ENCODE measurements at regions not wholly inside any gene's neighbourhood (a gene's known extent, or its start where the extent isn't known, plus 50 kb on each side); places are given as distances from the start of the nearest gene placed in this dataset.

DNA sequence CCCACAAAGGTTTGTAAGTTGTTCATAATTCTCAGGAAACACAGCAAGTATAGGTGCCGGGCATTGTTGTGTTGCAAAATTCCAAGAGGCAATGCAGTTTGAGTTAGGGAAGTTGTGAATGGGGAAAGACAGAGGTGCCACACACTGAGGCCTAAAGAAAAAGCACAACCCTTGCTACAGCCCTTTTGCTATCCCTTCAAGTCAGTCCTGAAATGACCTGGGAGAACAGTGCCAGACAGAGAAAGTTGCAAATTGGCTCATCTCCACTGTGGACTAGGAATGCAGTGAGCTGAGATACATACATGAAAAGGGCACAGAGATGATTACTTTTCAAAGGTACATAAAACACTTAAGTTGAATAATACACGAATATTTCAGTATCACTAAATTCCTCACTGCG, 213.3 kb upstream of the TMTC1 start:
- DNase-seq (ENCODE audit: low read depth in 2 of 3, low spot score in 2 of 3): no peak

GRCh38 chr12:29992366-29992765, 208.6 kb upstream of the TMTC1 start:
- DNase-seq (ENCODE audit: low read depth in 2 of 3, low spot score in 2 of 3): no peak

DNA sequence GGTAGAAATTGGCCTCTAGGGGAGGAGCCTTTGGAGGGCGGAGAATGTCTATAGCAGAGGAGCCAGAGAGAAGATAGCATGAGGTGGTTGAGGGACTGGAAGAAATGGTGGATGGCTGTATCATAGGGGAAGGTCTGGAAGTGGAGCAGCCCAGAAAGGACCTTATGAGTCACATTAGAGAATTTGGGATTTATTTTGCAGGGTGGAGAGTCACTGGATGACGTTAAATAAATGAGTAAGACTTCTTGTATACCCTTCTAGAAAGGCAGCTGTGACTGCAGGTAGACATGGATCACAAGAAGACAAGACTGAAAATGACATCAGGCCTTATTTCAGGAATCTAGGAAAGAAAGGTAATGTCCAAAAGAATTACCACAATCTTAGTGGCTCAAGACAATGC, 208.2 kb upstream of the TMTC1 start:
- DNase-seq (ENCODE audit: low read depth in 2 of 3, low spot score in 2 of 3): no peak

DNA sequence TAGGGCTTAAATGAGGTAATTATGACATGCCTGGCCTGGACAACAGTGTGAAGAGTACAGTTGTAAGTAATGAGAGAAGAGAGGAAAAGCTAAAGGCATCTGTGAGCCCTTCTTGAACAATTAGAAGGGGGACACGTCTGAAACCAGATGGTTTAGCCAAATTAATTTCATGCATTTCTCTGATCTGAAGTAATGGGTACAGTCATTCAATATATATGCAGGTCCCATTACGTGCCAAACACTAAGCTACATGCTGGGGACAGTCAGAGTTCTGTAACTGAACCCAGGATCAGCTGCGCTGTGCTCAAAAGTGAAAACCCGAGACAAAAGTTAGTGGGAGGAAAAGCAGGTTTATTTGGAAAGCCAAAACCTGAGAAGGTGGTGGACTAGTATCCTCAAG, 207.2 kb upstream of the TMTC1 start:
- DNase-seq (ENCODE audit: low read depth in 2 of 3, low spot score in 2 of 3): no peak

- no peak for DNase-seq (ENCODE audit: low read depth in 2 of 3, low spot score in 2 of 3)
Measured at GRCh38 chr12:29983851-29984250, 200.1 kb upstream of the TMTC1 start.

DNA sequence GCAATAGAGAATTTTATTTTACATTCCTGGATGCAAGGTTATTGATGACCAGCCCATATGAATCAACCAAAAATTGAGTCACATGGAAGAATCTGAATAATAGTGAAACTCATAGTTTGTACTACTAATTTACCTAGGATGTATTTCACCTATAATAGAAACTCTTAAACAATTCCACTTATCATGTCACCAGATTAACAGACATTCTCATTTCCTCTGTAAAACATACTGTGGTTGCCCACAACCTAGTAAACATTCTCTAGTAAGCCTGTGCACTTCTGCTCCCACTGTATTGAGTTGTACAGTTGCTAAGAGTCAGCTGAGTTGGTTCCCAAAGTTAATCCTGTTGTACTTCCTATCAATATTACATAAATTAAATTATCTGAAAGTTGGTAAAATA, 196.6 kb upstream of the TMTC1 start:
- DNase-seq (ENCODE audit: low read depth in 2 of 3, low spot score in 2 of 3): no peak

DNA sequence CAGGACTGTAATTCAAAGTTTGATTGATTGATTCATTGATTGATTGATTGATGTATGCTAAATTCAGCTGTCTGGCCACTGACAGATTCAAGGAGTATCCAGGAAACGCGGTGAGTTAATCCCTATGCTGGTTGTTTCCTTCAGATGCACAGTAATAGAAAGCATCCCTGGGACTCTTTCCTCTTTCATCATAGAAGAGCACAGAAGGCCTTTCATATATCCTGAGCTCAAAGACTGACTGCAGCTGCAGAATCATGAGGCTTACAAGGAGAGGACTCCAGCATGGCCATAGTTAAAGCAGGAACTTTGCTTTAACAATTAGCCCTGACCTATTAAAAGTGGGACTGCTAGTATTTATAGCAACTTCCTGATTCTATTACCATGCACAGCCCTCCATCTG, 187.7 kb upstream of the TMTC1 start:
- DNase-seq (ENCODE audit: low read depth in 2 of 3, low spot score in 2 of 3): no peak

- no peak for DNase-seq (ENCODE audit: low read depth in 2 of 3, low spot score in 2 of 3)
Measured at GRCh38 chr12:29970501-29970900, 186.8 kb upstream of the TMTC1 start.

GRCh38 chr12:29962276-29963035, 178.7 kb upstream of the TMTC1 start:
- no peak for DNase-seq (ENCODE audit: low read depth in 2 of 3, low spot score in 2 of 3)

DNA sequence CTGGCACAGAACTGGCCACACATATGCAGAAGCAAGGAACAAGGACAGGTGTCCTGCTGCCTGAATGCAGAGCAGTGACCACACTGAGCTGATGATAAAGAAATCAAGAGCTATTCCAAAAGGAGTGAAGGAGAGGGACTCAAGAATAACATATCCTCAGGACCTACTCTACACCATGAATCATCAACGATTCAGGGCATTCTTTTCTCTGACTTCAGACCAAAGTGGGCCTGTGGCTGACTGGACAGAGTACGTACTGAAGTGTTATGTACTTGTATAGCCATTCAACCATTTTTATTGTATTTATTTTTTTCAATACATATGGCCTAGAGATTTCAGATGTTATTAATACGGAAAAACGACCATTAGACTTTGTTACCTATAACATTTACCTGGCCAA, 177.5 kb upstream of the TMTC1 start:
- no peak for DNase-seq (ENCODE audit: low read depth in 2 of 3, low spot score in 2 of 3)

GRCh38 chr12:29960122-29960521, 176.4 kb upstream of the TMTC1 start:
- no peak for DNase-seq (ENCODE audit: low read depth in 2 of 3, low spot score in 2 of 3)

DNA sequence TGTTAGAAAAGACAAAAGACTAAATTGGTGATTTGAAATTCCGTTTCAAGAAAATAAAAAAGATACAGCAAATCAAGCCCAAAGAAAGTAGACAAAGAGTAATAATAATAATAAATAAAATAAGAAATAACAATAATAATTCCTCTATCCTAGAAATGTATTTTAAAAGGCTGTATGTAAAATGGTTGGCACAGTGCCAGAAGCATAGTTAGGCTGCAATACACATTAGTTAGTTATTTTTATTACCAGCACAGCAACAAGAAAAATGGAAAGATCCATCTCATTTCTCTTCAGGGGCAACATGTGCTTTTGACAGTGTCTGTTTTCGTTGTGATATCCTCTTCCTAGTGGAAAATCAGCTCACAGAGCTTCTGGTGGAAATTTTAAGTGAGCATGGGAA, 174.1 kb upstream of the TMTC1 start:
- DNase-seq (ENCODE audit: low read depth in 2 of 3, low spot score in 2 of 3): no peak

DNA sequence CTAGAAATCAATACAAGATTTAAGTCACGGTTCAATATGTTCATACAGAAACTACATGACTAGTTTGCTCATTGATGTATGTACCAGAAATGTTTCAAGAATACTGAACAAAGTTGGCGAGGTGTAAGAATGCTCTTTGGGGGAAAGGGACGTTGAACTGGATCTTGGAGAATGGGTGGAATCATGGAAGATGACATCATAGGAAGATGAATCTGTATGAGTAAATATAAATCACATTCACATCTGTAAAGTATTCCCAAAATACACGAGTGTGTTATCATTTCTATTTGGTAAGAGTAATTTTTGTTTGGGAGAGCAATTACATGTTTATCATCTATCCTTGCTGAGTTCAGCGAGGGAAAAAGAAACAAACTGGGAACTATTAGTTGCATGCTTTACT, 162.2 kb upstream of the TMTC1 start:
- no peak for DNase-seq (ENCODE audit: low read depth in 2 of 3, low spot score in 2 of 3)

DNA sequence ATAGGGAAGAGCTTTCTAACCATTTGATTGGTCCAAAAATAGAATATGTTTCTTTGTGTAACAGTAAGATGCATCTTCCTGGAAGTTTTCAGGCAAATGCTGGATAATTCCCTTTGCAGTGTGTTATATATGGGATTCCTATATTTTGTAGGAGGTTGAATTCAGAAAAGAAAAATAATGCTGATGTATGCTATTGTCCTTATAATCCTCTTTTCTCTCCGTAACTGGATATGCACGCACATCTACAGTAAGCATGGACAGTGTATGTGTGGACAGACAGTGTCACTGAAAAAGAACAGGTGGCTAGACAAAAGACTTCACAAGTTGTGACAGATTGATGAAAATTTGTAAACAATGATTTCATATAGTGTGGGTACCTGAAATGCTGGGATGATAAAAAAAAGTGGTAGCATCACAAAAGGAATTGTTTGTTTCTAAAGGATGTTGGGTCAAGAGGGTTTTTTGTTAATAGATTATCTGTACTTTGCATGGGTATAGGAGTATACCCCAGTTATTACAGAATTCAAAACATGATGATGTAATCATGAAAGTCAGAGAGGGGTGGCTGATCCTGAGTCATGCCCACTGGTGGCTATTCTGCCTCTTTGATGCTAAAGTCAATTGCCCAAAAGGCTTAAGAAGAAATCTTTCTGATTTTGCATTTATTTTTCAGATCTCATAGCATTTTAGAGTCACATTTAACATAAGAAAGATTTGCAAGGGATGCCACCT, 160.7 kb upstream of the TMTC1 start:
- DNase-seq (ENCODE audit: low read depth in 2 of 3, low spot score in 2 of 3): no peak

DNA sequence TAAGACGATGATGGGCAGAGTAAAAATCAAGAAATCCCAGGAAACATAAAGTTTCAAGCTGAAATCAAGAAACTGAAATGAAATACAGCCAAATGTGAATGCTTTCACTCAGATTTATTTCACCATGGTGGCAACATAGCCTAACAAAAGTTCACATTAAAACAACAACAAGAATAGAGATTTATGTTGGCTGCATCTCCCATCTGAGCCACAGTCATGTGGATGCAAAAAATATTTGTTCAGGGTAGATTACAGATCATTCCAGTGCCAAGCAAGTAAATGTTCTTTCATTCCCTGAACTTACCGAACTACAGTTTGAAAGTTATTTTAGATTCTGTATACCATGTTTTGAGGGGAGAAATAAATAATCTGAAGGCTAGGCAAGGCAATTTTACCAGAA, 159.9 kb upstream of the TMTC1 start:
- DNase-seq (ENCODE audit: low read depth in 2 of 3, low spot score in 2 of 3): no peak

- no peak for DNase-seq (ENCODE audit: low read depth in 2 of 3, low spot score in 2 of 3)
Measured at GRCh38 chr12:29940811-29941210, 157.1 kb upstream of the TMTC1 start.

- DNase-seq (ENCODE audit: low read depth in 2 of 3, low spot score in 2 of 3): no peak
Measured at GRCh38 chr12:29930503-29930902, 146.8 kb upstream of the TMTC1 start.

GRCh38 chr12:29929295-29929694, 145.6 kb upstream of the TMTC1 start:
- DNase-seq (ENCODE audit: low read depth in 2 of 3, low spot score in 2 of 3): no peak

DNA sequence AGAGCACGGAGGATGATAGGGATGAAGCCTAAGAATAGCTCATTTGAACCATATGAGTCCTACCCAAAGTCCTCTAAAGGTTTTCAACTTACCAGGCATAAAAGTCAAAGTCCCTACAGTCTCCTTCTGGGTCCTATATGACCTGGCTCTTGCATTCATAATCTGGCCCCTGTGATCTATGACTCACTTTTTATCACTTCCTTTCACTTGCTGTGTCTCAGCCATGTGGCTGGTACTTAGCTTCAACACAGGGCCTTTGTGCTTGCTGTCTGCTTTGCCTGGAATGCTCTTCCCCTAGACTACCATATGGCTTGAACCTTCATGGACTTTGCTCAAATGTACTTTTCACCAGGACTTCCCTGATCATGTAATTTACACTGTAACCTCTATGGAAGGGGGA, 137.6 kb upstream of the TMTC1 start:
- no peak for DNase-seq (ENCODE audit: low read depth in 2 of 3, low spot score in 2 of 3)

- no peak for DNase-seq (ENCODE audit: low read depth in 2 of 3, low spot score in 2 of 3)
Measured at GRCh38 chr12:29908157-29908556, 124.4 kb upstream of the TMTC1 start.

GRCh38 chr12:29907461-29907860, 123.7 kb upstream of the TMTC1 start:
- no peak for DNase-seq (ENCODE audit: low read depth in 2 of 3, low spot score in 2 of 3)

- no peak for DNase-seq (ENCODE audit: low read depth in 2 of 3, low spot score in 2 of 3)
Measured at GRCh38 chr12:29902043-29902442, 118.3 kb upstream of the TMTC1 start.
